Kidney capillary endothelial cell (primary cell): ENCODE measurements at regions not wholly inside any gene's neighbourhood (a gene's known extent, or its start where the extent isn't known, plus 50 kb on each side); places are given as distances from the start of the nearest gene placed in this dataset.

Source experiments
- DNase-seq: peaks from one replicate; pipeline ENCODE4 v3.0.0-alpha.2; 2018; ENCODE audit warnings: low spot score

DNA sequence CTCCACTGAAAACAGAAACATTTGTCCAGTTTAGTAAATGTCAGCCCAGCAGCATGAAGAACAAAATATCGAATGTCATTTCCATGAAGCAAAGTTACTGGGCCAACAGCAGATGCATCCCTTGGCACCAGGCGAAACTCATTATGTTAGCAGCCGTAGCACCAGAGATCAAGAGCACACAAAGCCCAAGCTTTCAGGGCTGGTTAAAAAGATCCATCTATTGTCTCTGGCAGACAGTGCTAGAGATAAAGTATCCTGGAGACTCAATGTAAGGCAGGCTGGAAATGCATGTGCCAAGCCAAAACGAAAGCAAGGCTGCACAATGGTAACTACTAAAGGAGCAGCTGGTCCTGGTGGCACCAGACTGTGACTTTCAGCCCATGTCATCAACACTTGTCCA lies 120.3 kb upstream of the PLEKHG7 start:
- DNase-seq, result no peak

- DNase-seq, result no peak
These were observed 121.2 kb upstream of the PLEKHG7 start for GRCh38 chr12:92581604-92582003.

- DNase-seq, result no peak
These were observed 127.7 kb upstream of the PLEKHG7 start for GRCh38 chr12:92574911-92575570.

GRCh38 chr12:92574051-92574783 lies 128.6 kb upstream of the PLEKHG7 start:
- no peak for DNase-seq

DNA sequence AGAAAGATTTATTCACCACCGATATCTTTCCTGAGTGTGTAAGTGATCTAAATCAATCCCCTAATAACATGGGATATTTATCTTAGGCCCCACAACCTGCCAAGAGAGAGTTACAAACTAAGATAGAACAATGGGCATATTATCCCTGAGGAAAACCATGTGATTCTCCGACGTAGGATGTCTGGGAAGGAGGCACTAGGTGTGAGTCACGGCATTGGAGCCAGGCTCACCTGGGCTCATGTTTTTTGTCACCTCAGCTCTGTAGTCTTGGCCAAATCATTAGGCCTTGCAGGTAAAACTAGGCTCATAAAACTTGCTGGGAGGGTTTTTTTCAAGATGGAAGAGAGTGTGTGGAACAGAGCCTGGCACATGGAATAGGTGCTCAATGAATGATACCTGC lies 129.7 kb upstream of the PLEKHG7 start:
- no peak for DNase-seq

DNA sequence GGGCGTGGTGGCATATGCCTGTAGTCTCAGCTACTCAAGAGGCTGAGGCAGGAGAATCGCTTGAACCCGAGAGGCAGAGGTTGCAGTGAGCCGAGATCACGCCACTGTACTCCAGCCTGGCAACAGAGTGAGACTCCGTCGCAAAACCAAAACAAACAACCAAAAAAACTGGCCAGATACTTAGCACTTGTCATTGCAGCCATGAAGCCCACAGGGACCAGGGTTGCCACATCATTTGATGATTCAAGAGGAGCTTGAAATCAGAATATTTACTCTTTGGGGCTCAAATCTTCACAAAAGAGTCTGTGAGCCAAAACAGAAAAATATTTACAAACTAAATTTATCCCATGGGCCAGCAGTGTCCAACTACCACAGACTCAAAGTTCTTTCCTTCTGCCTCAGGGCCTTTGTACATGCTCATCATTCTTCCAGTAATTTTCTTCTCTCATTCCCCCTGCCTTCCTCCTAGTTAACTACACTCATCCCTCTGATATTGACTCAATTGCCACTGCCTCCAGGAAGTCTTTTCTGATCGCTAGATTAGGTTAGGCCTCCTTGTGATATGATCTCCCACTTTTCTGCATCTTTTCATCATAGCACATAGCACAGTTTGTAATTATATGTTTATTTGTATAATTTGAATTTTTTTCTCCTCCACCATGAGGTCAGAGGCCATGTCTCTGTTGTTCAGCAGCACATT lies 130.8 kb upstream of the PLEKHG7 start:
- DNase-seq, result no peak

DNA sequence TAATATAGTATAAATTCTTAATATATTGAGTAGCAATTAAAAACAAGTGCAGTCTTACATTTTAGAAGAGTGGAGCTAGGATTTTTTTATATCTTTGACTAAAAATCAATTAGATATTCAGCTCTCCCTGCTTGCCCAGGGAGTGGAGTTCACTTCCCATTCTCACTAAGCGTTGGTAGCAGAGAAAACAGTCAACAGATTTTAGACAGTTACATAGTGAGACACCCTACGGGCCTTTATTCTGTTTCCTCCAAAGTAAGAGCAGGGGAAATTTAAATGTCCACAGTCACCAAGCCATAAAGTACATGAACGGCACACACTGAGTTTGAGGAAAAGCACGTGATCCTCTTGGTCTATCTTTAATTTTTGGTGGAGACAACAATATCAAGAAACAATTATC lies 131.6 kb upstream of the PLEKHG7 start:
- DNase-seq, result no peak

- peak; percentile 83 for DNase-seq
These were observed 132.6 kb upstream of the PLEKHG7 start for GRCh38 chr12:92570056-92570753.

GRCh38 chr12:92568691-92569090 lies 134.1 kb upstream of the PLEKHG7 start:
- DNase-seq, result no peak

- DNase-seq, result no peak
These were observed 136.3 kb upstream of the PLEKHG7 start for GRCh38 chr12:92566448-92567019.

GRCh38 chr12:92563819-92564218 lies 139.0 kb upstream of the PLEKHG7 start:
- no peak for DNase-seq

DNA sequence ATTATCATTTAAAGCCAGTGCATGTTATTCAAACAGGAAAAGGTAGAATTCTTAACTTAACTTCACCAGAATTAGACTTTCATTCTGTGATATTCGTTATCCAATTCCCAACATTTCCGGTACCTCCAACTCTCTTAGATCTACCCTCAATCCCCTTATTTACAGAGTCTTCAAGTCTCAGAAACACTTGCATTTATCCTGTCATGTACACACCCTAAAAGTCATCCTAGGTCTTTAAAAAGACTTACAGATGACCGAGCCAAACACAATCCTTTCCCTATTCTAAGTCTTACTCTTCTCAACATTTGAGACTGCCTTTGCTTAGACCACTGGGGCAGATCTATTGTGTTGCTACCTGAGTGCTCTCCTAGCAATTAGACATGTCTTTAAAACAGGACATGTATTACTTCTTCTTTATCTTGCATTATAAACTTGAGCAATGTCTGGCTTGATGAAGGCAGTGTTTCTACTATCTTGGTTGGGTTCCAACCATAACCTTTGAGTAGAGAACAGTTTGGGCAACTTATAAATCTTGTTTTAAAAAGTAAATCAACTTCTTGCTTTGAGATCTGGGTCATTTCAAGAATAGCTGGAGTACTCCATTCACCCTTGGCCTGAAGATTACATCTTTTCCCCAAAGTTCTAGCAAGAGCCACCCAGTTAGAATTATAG lies 140.6 kb upstream of the PLEKHG7 start:
- no peak for DNase-seq

GRCh38 chr12:92561543-92561899 lies 141.3 kb upstream of the PLEKHG7 start:
- no peak for DNase-seq

DNA sequence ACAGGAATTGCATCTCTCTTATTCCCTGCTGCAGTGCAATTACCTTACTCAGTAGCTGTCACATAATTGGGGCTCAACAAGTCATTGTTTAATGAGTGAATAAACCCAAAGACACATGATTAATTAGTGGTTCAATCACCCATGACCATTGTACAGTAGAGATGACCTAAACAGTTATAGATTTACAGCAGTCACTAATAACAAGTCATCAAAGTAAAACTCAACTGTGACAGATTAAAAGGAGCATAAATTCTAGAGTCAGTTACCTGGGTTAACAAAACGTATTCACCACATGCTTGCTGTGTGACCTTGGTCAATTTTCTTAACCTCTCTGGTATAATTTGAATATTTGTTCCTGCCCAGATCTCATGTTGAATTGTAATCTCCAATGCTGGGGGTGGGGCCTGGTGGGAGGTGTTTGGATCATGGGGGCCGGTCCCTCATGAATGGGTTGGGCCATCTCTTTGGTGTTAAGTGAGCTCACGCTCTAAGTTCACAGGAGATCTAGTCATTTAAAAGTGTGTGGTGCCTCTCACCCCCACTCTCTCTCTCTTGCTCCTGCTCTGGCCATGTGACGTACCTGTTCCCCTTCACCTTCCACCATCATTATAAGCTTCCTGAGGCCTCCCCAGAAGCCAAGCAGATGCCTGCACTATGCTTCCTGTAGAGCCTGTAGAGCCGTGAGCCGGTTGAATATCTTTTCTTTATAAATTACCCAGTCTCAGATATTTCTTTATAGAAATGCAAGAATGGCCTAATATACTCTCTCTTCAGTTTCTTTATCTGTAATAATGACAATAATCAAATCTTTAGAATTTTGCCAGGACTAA lies 141.9 kb upstream of the PLEKHG7 start:
- DNase-seq, result no peak

- DNase-seq, result no peak
These were observed 144.0 kb upstream of the PLEKHG7 start for GRCh38 chr12:92558806-92559205.

GRCh38 chr12:92558215-92558773 lies 144.5 kb upstream of the PLEKHG7 start:
- DNase-seq, result no peak

- DNase-seq, result no peak
These were observed 145.4 kb upstream of the PLEKHG7 start for GRCh38 chr12:92557422-92557724.

DNA sequence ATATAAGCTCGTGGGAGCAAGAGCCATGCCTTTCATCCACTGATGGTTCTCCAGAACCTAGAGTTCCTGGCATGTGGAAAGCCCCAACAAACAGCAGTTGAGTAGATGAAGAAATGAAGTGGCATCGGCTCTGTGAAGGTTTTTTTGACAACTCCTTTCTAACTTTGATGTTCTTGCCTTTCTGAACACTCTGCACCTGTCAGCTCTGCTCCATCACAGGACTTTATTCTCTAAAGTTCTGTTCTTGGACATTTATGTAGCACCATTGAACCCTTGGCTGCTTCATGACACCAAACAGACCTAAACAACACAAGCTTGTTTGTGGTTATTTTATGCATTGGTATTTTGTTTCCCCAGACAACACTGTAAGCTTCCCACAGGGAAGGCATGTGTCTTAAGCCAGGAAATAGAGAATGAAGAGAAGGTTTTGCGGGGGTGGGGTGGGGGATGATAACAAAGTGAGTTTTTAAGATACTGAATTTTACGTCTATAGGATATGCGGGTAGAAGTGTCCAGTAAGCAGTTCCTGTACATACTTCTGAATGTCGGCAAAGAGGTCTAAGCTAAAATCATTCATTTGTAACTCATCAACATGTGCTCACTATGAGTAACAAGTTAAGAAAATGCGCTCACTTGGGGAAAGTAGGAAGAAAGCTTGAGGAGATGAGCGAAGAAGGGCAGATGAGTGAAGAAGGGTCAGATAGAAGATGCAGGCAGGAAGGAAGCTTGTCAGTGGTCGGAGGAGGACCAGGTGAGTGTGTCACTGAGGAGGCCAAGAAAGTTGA lies 146.0 kb upstream of the PLEKHG7 start:
- no peak for DNase-seq

- no peak for DNase-seq
These were observed 146.6 kb upstream of the PLEKHG7 start for GRCh38 chr12:92556141-92556540.
